ENCODE measurements at regions not wholly inside any gene's neighbourhood (a gene's known extent, or its start where the extent isn't known, plus 50 kb on each side); places are given as distances from the start of the nearest gene placed in this dataset.

DNA sequence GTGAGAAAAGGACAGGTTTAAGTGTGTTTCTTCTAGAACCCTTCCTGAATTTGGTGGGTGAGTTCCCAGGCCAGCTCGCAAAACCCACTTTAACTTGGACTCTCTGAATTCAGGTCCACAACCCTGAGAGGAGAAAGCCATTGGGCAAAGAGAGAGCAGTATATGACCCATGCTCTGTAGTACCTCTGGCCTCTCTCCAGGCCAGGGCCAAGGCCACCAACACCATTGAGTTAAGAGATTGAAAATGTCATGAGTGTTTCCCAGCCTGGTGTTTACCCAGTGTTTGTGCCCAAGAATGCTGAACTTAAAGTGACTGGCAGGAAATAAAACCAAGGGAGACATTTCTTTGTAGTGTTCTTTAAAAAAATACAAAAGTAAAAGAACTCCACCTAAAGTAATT lies 410.4 kb upstream of the CDH5 start:
- DNase-seq, result no peak

DNA sequence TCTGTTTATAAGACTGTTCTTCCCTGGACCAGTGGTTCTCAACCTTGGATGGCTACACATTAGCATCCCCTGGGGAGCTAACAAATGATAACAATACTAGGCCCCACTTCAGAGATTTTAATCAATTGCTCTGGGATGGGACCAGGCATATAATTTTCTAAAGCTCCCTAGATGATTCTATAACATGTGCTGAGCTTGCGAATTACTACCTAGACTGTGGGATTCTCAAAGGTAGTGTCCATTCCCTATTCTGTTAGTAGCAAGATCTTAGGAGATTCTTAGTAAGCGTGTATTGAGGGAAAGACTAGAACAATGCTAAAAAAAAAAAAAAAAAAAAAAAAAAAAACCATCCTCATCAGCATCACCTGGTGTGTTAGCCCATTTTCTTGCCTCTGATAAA lies 412.0 kb upstream of the CDH5 start:
- no peak for DNase-seq

DNA sequence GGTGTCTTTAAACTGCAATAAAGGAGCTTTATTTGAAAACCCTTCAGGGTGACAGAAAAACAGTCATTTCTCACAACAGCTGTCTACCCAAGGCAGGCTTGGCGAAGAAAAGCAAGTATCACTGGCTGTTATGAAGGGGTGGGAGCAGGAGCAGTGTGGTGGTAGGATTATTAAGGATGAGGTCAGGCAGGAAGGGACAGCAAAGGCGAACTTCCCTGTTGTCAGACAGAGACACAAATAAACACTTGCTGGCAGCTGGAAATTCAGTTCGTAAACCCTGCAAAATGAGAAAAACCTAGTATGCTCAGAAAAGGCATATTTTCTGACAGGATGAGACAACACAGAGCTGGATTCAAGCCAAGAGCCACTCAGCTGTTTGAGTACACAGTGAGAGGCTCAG lies 416.3 kb upstream of the CDH5 start:
- no peak for DNase-seq

- DNase-seq, result no peak
Measured at GRCh38 chr16:65948361-65948760, 418.1 kb upstream of the CDH5 start.

GRCh38 chr16:65947951-65948350 lies 418.5 kb upstream of the CDH5 start:
- DNase-seq, result no peak

DNA sequence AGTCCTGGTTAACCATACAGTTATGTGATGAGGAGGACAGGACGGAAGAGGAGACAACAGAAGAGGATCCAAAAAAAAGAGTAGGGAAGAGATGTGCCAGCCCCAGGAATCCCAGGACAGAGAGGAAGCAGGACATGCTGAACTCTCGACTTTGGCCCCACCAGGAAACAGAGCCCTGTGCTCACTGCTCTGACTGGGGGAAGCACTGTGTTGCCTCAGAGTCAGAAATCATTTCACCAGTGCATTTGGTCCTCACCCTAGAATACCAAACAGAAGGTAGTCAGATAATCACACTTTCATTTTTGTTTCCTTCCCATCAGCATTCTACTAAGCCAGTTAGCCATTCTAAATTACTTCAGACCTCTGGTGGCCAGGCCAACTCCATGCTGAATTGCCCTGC lies 421.0 kb upstream of the CDH5 start:
- DNase-seq, result no peak

GRCh38 chr16:65944361-65944760 lies 422.1 kb upstream of the CDH5 start:
- DNase-seq, result no peak

GRCh38 chr16:65940711-65941110 lies 425.8 kb upstream of the CDH5 start:
- no peak for DNase-seq

- no peak for DNase-seq
Measured at GRCh38 chr16:65938083-65938482, 428.4 kb upstream of the CDH5 start.

- DNase-seq, result no peak
Measured at GRCh38 chr16:65937455-65937854, 429.0 kb upstream of the CDH5 start.

DNA sequence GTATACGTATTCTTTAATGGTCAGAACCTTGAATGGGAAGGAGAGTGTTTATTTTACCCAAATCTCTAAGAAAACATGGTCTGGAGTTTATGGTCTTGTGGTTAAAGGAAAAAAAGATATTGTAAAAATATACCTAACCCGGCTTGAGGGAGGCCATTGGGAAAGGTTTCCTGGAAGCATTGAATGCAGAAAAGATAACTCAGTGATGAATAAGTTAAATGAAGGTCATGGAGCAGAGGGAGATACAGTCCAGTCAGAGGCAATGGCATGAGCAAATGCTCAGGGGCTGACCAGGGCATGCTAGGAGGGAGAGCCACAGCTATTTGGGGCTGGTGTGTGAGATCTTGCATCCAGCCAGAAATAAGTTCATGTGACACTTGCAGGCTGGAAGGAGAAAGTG lies 430.4 kb upstream of the CDH5 start:
- DNase-seq, result no peak

DNA sequence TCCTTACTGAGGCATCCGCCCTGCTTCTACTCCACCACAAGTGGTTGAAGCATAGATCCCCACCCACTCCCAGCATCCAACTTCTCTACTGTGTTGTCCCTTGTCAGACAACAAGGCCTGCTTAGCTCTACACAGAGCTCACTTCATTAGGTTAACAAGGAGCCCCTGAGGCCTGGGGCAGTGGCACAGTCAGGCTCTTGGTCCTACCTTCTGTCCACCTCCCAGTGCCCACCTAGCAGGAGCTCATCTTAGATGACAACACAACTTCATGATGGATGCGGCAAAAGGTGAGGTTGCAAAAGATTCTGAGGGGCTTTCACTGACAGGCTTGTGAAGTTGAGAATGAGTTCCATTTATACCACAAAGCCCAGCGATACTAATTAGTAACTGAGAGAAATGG lies 432.0 kb upstream of the CDH5 start:
- no peak for DNase-seq

DNA sequence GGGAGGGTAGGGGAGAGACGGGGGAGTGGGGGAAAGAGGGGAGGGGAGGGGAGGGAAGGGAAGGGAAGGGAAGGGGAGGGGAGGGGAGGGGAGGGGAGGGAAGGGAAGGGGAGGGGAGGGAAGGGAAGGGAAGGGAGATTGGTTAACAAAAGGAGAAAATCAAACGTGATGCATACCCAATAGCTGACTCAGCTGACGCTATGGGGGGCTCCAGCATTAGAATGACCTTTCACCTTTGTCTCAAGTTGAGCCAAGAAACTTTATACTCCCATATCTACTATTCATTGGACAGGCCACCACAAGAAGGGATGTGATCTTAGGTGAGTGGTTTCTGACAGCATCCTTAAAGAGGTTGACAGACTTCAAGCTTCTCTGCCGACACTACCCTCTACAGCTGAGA lies 432.8 kb upstream of the CDH5 start:
- no peak for DNase-seq

DNA sequence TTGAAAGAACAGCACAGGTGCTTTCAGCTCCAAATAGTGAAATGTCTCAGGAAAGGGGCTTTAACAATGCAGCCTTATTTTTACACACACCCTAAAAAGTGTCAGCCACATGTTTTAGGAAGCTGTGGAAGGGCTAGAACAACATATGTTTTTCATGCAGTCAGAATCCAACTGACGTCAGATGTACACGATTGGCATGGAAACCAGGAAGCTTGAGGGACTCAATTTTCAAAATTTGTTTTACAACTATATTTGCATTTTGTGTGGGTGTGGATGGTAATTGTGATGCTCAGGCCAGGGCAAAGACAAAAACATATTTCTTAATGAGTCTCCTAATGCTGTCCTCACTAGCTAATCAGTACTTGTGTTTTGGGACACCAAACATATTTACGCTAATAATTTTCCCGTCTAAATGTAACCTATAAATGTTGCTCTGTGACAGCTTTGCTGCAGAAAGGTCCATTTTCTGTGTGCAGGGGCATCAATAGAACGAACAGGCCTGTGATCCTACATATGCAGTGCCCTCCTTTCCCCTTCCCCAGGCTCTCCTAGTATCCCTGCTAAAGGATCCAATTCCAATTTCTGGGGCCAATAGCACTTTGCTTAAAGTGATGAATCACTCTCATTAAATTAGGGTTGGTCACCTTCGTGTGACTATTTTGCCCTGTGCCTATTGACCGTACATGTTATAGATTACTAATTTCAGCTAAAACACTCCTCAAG lies 434.0 kb upstream of the CDH5 start:
- no peak for DNase-seq

DNA sequence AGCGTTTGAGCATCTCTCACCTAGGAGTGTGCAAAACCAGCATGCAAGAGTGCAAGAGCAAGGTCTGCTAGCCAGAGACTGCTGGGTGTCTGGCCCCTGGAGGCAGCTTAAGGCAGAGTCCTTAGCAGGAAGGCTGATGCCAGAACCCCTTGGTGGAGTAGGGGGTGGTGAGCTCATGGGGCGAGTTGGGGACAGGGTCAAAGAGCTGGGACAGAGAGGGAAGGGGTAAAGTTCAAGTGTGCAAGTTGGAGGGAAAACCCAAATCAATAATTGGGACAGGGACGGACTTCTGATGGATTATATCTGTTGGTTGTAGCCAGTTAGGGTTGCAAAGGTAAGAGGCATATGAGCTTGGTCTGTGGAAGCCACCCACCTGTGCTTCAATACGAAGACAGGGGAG lies 443.6 kb upstream of the CDH5 start:
- DNase-seq, result no peak

GRCh38 chr16:65919986-65920376 lies 446.5 kb upstream of the CDH5 start:
- DNase-seq, result no peak

- DNase-seq, result peak; percentile 28
Measured at GRCh38 chr16:65919145-65919985, 447.1 kb upstream of the CDH5 start.

GRCh38 chr16:65917466-65917865 lies 449.0 kb upstream of the CDH5 start:
- no peak for DNase-seq

DNA sequence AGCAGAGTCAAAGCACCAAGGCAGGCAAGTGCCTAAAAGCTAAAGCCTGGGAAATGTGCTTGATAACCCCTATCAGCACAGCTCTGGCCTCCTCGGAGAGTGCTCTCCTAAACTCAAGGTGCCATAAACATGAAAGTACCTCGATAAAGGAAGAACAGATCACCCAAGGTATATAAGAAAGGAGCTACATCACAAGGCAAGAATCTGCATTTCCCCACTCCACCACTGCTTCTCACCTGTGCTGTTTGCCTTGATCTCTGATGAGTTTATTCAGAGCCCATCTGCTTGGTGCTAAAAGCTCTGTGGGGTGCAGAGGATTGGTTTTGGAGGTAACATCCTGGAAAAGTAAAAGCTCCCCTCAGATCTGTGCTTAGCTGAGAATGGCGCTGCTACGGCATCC lies 449.5 kb upstream of the CDH5 start:
- no peak for DNase-seq

DNA sequence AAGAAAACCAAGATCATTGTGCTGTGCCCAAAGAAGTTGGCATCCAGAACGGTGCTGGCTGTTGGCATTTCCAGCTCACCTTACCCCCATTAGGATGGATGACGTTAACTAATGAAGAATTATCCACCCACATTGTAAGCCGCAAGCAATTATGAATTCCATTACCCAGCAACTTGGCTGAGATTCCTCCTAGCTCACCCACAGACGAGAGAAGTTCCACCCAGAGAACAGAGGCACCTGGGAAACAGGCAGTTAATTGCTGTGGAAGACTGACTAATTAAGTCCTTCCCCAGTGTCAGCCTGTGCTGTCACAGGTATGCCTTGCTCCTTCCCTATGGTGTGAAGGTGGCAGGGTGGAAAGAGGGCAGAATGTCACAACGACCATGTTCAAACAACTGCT lies 456.2 kb upstream of the CDH5 start:
- DNase-seq, result no peak

DNA sequence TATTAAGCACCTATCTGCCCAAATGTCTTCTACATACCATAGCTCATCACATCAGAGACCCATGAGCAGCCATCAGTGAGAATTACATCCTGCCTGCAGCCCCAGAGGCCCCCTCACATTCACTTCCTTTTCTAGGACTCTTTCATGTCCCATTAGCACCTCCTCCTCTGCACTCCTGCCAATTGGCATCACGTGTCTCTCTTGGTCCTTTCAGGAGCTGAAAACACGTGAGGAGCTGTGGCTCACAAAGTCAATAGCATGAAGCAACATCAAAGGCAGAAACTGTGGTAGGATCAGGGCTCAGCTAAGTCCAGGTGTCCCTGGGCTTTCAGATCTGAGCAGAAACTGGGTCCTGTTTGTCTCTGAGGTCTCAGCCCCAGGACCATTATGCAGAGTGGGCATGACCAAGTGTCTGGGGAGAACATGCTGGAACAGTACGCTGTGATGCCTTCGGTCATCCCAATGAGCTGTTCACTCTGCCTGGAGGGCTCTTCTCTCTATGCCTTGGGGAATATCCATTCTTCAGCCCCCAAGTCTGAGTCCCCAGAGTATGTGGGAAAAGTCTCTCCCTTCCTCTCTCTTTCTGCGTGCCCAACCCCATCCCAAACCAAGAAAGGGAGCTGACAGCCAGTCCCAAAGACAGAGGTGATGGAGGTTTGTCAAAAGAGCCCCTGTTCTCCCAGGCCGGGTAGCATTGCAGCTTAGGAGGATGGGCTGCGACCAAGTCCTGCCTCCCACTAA lies 457.0 kb upstream of the CDH5 start:
- no peak for DNase-seq

GRCh38 chr16:65908568-65908967 lies 457.9 kb upstream of the CDH5 start:
- no peak for DNase-seq

- DNase-seq, result peak; percentile 38
Measured at GRCh38 chr16:65905331-65905730, 461.2 kb upstream of the CDH5 start.
